Urothelium cell line (cell line): ENCODE measurements at regions not wholly inside any gene's neighbourhood (a gene's known extent, or its start where the extent isn't known, plus 50 kb on each side); places are given as distances from the start of the nearest gene placed in this dataset.
"Not testable (repeated sequence)": the region's sequence is repeated elsewhere in the genome, so short reads cannot be mapped to it uniquely, and the experiment has no call there.

Source experiments
- DNase-seq: peaks from one replicate; pipeline ENCODE4 v3.0.0; 2011; ENCODE audit warnings: low spot score, mixed read lengths
- FAIRE-seq: peaks from 2 replicates; lab custom pipeline; 2011; peaks lifted over from hg19 to GRCh38; lab: Jason Lieb, UNC

DNA sequence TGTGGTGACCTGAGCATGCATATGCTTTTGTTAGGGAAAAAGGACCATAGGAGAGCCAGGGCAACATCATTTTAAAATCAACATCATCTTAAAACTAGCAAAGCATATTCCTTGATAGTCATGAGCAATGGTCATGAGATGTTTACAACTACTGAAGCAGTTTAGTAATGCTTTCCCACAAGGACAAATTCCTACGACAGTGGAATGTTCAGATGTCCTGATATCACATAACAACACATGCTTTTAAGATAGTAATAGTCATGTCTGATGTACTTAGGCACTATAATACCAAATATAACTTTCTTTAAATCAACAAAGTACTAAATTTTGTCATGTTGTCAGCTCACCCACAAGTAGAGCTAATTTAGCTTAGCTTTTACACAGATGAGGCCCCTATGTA is 370.3 kb downstream of the HTR1B start:
- no peak for DNase-seq
- no peak for FAIRE-seq

- FAIRE-seq (no peak), DNase-seq (no peak)
Observed at GRCh38 chr6:77089776-77090175, 373.5 kb downstream of the HTR1B start.

GRCh38 chr6:77087794-77088318 is 375.4 kb downstream of the HTR1B start:
- not testable (repeated sequence) for FAIRE-seq, DNase-seq

GRCh38 chr6:77074037-77074713 is 389.1 kb downstream of the HTR1B start:
- no peak for FAIRE-seq
- DNase-seq = no peak

DNA sequence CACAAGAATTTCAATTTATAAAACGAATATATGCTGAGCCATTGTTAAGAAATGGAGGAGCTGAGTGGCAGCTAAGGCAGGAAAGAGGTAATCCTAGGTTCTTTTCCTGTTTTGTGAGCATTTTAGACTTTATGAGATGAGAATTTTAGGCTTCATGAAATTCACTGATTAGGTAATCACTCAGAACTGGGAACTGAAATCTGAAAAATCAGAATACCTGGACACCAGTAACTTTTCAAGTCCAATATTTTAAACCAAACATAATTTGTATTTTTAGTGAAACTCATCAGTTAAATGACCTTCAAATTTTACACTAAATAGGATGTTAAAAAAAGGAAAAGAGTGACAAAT is 389.9 kb downstream of the HTR1B start:
- FAIRE-seq (no peak), DNase-seq (no peak)

- no peak for FAIRE-seq
- no peak for DNase-seq
Observed at GRCh38 chr6:77072694-77073409, 390.4 kb downstream of the HTR1B start.

- FAIRE-seq = no peak
- no peak for DNase-seq
Observed at GRCh38 chr6:77063494-77063893, 399.8 kb downstream of the HTR1B start.

DNA sequence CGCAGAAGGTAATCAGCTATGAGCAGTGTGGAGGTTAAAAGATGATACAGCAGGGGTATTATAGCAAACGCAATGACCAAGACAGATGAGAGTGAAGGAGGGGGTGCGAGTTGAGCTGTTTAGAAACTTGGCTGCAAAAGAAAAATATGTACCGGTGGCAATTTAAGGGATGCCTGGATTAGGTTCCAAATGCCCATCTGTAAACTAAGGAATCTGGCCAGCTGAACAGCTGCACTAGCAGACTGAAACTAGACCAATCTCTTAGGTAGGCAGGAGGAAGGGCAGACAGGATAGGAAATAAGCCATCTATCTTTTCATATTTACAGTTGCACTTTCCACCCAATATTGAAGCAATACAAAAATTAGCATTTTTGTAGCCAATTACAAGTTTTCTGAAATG is 407.6 kb downstream of the HTR1B start:
- FAIRE-seq = no peak

DNA sequence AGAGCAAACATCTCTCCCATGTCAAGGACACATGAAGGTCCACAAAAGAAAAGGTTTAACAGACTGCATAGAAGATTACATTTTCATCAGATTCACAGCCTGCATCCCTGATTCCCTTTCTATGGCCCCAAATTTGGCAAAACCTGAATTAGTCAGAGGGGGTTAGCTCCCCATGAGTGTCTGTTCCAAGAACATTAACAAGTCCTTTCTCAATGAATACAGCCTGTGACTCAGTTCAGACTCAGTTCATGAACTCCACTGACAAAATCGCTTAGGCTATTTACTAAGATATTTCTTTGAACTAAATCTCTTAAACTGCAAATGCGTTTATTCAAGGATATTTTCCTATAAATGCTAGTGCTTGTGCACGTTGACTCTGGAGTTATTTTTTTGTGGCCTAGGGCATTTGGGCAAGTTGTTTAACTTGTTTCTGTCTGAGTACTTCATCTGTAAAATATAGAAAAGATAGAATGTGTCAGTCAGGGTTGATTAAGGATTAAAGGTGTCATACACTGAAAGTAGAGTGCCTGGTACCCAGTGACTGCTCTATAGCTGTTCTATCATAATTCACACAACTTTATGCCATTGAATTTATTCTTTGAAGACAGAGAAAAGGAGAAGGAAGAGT is 422.6 kb downstream of the HTR1B start:
- FAIRE-seq (no peak), DNase-seq (no peak)

More for the DNA sequence above, 407.6 kb downstream of the HTR1B start:
- DNase-seq = no peak

DNA sequence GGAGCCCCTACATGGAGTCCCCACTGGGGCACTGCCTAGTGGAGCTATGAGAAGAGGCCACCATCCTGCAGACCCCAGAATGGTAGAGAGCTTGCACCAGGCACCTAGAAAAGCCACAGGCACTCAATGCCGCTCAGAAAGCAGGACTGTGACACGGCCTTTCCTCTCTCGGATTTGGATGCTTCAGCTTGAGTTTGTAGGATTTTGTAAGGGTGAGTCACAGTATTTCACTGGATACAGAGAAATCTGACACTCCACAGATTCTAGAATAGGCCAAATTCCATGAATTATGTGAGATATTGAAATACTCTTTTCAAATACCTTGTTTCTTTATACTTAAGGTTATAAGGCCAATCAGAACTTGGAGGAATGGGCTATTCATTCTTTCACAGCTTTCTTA is 424.5 kb downstream of the HTR1B start:
- FAIRE-seq = no peak

DNA sequence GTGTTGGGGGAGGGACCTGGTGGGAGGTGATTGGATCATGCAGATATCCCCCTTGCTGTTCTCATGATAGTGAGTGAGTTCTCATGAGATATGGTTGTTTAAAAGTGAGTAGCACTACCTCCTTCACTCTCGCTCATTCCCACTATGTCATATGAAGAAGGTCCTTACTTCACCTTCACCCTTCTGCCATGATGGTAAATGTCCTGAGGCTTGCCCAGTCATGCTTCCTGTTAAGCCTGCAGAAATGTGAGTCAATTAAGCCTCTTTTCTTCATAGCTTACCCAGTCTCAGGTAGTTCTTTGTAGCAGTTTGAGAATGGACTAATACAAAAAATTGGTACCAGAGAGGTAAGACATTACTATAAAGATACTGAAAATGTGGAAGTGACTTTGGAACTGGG is 425.9 kb downstream of the HTR1B start:
- FAIRE-seq (no peak), DNase-seq (no peak)

More for the DNA sequence above, 424.5 kb downstream of the HTR1B start:
- peak; percentile 32 for DNase-seq

DNA sequence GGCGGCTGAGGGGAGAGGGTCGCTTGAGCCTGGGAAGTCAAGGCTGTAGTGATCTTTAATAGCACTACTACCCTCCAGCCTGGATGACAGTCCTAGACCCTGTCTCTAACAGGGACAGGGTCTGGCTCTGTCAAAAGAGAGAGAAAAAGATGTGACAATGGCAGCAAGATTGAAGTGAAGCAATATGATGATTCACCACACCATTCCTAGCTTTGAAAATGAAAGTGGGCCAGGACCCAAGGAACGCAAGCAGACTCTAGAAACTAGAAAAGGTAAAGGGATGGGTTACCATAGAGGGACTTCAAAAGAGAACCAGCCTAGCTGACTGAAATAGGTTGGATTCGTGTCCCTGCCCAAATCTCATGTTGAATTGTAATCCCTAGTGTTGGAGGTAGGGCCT is 426.9 kb downstream of the HTR1B start:
- DNase-seq (no peak), FAIRE-seq (no peak)

DNA sequence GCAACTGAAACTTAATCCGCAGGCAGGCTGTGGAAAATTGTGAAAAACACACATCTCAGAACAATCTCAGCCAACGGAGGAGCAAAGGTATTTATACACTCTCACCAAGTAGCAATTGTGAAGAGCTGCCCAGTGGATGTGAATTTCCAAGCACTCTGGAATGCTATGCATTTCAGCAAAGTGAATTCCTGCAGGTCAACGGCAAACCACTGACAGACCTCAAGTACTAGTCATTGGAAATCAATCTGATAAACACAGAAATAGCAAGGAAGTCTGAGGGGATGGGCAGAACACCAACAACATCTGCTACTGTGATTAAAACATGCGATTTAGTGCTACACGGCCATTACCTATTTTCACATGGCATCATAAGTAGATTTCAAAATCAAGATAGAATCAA is 429.1 kb downstream of the HTR1B start:
- DNase-seq (peak; percentile 66), FAIRE-seq (peak; percentile 77)

GRCh38 chr6:77030929-77031674 is 432.2 kb downstream of the HTR1B start:
- DNase-seq = peak; percentile 8
- no peak for FAIRE-seq

- FAIRE-seq (no peak), DNase-seq (no peak)
Observed at GRCh38 chr6:77026341-77026740, 436.9 kb downstream of the HTR1B start.

- FAIRE-seq (no peak), DNase-seq (no peak)
Observed at GRCh38 chr6:77025736-77026223, 437.5 kb downstream of the HTR1B start.

DNA sequence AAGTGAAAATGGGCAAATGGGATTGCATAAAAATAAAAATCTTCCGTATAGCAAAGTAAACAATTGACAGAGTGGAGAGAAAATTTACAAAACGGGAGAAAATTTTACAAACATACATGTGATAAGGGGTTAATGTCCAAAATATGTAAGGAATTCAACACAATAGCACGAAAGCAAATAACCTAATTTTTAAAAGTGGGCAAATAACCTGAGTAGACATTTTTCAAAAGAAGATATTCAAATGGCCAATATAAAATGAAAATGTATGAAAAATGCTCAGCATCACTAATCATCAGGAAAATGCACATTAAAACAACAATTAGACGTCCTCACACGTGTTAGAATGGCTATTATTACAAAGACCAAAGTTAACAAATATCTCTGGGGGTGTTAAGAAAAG is 441.5 kb downstream of the HTR1B start:
- DNase-seq = no peak
- no peak for FAIRE-seq

GRCh38 chr6:77021232-77021631 is 442.1 kb downstream of the HTR1B start:
- FAIRE-seq (no peak), DNase-seq (no peak)

DNA sequence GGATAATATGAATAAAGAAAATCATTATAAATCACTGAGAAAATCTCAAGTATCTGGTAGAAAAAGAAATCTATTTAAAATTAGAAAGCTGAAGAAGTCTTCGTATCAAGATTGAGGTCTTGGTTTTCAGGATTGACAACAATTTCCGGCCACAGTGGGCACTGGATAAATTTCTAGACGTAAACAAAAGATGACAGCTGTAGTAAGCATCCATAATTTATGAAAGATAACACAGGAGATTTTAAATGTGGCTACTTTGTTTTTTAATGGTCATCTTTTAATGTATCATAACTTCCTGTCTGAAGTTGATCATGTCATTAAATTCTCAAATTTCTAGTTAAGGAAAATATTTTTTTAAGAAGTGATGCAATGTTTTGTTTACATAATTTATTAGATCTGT is 444.2 kb downstream of the HTR1B start:
- no peak for DNase-seq
- FAIRE-seq = no peak

- FAIRE-seq (no peak), DNase-seq (no peak)
Observed at GRCh38 chr6:77017537-77017936, 445.8 kb downstream of the HTR1B start.

- FAIRE-seq (no peak), DNase-seq (no peak)
Observed at GRCh38 chr6:77015350-77015749, 447.9 kb downstream of the HTR1B start.
